Loucy (cell line): ENCODE measurements at regions not wholly inside any gene's neighbourhood (a gene's known extent, or its start where the extent isn't known, plus 50 kb on each side); places are given as distances from the start of the nearest gene placed in this dataset.

ENCODE experiments used
- CTCF ChIP-seq: fragments of 200-600 bp; sonication (generic); conservative IDR thresholded peaks from 2 replicates; pipeline ENCODE4 v1.5.1; 2014; ENCODE audit warnings: mild to moderate bottlenecking, antibody characterized with exemption, low read length
- EZH2phosphoT487 ChIP-seq: fragments of 200-600 bp; IDR thresholded peaks from 2 replicates; pipeline ENCODE4 v1.6.1; 2018; ENCODE audit warnings: antibody characterized with exemption, mild to moderate bottlenecking, moderate library complexity, borderline replicate concordance

- TF ChIP-seq CTCF (no peak), EZH2phosphoT487 (no peak)
Observed at GRCh38 chr3:29079358-29079757, 201.5 kb upstream of the RBMS3 start.
